ENCODE measurements at regions not wholly inside any gene's neighbourhood (a gene's known extent, or its start where the extent isn't known, plus 50 kb on each side); places are given as distances from the start of the nearest gene placed in this dataset.
A peak's percentile ranks its signal among the peaks of the same experiment; 100 is the strongest.

DNA sequence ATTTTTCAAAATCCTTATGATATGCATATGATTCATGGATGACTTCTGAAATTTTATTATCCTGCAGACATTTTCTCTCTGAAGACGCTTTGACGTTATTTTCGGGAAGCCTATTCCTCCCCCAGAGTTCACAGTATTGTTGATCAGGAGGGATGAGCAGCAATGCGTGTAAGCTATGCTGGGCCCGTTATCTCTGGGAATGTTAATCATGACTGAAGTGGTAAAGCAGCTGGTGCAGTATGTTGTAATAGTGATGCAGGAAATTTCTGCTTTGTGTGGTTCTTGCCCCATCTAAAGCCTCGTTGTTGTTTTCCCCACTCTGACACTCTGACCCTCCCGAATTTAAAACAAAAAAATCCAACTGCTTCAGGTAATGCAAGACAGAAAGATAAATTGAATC is 1797.8 kb upstream of the WWC1 start:
- DNase-seq (ENCODE audit: low read depth) = peak; percentile 9

DNA sequence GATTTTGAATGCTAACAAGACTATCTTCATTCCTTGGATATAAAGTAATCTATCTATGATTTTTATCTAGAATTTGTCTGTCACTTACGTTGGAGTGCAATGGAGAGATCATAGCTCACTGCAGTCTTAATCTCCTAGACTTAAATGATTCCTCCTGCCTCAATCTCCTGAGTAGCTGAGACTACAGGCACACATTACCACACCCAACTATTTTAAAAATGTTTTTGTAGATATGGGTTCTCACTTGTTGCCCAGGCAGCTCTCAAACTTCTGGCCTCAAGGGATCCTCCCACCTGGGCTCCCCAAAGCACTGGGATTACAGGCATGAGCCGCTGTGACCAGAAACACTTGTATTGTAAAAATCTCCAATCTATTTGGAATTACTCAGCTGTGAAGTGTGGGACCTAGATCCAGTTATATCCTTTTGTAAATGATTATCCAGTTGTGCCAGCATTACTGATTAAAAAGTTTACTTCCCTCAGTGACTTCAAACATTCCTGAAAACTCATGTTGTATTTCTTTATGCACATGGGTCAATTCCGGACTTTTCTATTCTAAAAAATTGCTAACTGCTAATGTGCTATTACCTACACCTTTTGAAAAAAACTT is 1793.8 kb upstream of the WWC1 start:
- no peak for DNase-seq (ENCODE audit: low read depth)

DNA sequence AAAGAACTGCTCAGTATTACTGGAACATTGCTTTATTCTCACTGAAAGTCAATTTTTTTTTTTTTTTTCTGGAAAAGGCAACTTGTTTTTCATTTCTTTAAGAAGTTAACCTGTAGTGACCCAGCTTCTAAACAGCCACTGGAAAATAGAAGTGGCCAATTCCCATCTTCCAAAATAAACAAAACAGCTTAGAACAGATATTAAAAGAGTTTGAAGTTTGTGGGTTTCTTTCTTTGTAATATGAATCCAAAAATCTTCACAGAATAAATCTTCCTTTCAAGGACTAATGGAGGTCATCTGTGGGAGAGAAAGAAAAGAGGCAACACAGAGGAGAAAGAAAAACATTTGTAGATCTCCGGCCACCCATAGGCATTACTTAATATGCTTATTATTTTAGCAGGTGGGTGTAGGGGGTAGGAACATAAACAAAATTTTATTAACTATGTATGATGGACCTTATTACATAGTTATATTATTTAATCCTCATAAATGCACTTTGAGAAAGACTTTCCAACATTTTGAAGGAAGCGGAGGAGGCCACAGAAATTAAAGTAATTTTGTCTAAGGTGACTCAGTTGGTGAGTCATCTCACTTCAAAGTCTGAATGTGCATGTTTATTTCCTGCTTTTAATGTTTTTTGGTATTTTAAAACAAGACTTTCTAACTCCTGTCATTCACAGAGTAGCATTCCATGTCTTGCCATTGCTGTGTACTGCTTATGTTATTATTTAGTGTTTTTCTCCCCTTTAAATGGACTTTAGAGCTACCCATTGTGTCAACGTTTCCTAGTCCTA is 1791.8 kb upstream of the WWC1 start:
- DNase-seq (ENCODE audit: low read depth) = peak; percentile 15

DNA sequence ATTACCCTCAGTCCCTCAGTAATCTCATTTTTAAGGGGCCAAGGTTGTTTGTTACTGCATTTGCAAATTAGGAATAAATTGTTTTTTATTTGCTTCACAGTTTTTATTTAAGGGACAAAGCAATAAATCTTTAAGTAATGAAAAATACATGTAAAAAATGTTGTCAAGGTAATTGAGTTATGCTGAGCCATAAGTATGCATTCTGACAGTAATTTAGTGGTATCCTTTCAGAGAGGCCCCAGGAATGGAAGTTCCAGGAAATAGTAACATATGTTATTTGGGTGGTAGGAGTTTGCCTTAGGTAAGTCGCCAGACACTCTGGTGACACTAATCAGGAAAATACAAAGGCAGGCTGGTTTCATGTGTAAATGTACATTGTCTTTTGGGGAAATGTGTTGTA is 1787.9 kb upstream of the WWC1 start:
- no peak for DNase-seq (ENCODE audit: low read depth)

DNA sequence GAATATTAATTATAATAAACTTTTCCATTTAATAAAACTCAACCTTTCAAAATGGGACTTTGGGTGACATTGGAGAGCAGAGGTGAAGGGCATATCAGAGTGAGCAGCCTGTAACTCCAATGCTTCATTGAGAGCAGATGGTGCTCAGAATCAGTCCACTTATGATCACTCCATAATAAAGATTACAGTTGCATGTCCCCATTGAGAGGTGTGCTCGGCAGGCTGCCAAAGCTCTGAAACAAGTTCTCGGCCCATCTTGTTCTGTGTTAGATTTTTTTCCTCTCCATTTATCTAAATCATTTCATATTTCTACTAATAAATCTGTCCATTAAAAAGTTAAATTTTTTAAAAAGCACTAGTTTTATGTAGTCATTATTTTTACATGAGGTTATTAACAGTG is 1786.4 kb upstream of the WWC1 start:
- DNase-seq (ENCODE audit: low read depth) = no peak

DNA sequence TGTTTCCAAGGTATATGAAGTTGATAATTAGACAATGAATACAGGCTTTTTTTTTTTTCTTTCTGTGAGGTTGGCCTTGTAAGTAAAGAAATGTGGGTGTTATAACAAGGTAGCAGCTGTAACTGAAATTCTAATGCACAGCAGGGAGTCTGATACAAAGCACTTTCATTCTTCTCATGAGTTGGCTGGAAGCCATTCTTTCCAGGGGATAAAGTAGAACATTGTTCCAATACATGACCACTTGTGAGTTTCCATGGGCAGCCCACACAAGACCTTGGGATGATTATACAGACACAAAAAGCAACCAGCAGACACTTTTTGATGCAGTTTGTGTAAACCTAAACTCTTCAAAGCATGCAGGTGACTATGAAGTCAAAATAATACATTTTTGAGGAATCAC is 1785.9 kb upstream of the WWC1 start:
- no peak for DNase-seq (ENCODE audit: low read depth)

DNA sequence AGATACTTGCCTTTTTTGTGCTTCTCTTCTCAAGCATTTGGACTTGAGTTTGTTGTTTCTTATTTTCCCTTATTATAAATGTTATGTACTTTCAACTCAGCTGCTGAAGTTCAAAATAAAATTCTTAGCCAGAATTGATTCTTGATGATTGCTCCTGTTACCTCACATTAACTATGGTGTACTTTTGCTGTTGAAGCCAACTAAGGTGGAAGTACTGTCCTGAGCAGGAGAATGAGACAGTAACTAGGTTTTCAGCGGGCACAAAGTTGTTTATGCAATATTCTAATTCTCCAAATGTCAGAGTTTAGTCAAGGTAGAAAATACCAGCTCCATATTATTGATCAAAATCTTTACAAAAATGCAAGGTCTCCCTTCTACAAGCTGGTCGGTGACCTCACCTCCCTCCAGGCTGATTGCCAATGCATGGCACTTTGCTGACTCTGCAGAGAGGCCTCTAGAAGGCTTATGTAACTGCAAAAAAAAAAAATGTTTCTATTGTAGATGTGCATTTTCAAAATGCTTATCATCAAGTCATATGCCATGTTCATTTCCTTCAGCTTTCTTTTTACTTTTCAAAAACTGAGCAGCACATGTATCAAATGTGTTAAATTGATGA is 1783.5 kb upstream of the WWC1 start:
- DNase-seq (ENCODE audit: low read depth) = no peak

DNA sequence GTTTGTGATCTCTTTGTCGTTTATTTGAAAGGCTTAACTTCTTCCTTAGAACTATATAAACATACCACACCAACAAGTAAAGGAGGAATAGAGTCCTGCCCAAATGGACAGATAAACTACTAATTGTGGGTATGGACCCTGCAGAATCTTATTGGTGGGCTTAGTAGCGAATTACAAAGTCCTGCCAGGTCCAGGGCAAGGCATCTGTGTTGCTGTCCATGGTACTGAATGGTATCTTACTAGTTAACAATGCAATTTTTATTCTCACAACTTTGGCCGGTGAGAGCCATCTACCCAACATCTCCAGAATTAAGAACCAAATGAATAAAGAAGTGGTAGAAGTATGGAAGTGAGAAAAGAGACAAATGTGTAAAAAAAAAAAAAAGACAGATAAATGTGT is 1782.4 kb upstream of the WWC1 start:
- peak; percentile 3 for DNase-seq (ENCODE audit: low read depth)

DNA sequence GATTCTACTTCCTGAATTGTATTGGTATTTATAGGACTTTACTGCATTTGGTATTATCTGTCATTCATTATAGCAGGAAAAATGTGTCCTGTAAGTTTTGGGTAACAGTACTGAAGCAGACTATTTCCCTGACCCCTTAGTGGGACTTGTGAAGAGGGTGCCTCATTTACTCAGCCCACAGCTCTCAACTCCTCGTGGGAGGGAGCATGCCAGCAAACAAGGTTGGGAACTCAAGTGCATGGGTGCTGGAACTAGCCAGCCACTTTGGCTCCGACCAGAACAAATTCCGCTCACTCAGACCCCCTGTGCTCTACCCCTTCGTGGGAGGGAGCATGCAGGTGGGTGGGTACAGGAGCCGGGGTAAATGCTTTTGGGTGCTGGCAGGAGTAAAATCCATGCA is 1773.5 kb upstream of the WWC1 start:
- no peak for DNase-seq (ENCODE audit: low read depth)

DNA sequence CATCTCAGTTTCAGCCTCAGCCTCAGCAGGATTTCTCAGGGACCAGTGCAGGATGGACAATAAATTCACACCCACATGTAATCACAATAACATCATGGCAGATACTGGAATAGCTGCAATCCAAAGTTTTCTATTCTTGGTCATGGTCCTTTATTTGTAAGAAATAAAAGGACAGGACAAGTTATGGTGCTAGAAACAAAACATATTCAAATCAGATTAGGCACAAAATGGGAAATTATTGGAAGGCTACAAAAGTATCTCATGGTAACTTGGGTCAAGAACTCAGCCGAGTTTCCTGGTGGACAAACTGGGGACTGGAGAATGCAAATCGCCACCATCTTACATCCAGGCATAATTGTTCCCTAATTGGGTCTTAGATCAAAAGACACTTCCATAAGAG is 1768.2 kb upstream of the WWC1 start:
- no peak for DNase-seq (ENCODE audit: low read depth)

DNA sequence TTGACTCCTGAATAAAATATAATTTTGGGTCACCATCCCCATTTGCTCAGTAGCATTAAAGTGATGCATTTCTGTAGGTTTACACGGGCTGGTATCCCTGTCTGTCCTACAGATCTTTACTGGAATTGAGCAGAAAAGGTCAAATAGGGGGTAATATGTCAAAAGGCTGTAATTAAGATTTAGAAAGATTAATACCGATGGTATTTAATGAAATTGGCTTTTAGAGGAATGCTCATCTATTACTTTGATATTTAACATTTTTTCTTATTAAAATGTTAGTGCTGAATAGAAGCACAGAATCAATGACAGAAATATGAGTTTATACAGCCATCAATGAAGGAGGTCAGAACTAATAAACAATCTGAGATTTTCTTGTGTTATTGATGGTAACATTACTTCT is 1762.2 kb upstream of the WWC1 start:
- DNase-seq (ENCODE audit: low read depth) = no peak

DNA sequence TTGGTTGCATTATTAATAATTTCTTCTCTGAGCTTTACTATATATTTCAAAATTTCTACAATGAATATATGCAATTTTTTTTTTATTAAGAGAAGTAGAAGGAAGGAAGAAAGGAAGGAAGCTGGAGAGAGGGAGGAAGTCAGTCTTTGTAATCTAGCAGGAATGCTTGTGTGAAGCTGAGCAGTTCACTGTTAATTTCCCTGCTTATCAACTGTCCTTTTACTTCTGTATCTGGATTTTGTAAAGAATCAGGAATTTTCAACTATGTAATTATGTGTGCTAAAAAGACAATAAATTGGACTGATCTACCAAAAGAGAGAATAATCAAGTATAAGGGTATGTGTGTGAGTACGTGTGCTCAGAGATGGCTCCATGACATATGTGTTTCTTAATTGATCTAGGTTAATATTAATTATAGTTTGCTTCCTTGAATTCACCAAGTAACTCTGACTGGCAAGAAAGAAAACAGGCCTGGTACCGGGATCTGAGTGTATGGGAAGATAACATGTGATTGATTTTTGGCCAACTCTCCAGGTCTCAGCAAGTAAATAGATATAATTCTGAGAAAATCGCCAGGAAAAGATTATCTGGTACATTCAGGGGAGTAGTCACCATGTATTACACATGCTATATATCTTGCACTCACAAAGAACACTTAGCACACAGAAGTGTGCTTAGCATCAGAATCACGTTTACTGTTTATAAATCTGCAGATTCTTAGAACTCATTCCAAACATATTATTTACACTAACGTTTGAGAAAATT is 1758.8 kb upstream of the WWC1 start:
- DNase-seq (ENCODE audit: low read depth) = no peak

DNA sequence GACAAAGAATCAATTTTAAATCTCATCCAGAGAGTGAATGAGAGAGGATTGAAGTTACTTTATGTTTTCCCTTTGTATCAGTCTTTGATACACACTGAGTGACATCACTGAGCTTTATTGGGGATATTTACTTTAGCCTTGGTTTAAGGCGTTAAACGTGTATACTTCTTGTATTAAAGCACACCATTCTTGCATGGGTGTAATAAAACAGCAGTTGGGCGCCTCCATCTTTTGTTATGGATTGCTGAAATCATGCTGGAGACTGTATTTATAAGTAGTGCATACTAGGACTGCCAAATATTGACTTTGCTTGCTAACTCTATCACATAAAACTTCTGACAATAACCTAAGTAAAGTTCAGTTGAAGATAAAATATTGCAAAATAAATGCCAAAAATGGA is 1755.8 kb upstream of the WWC1 start:
- no peak for DNase-seq (ENCODE audit: low read depth)

DNA sequence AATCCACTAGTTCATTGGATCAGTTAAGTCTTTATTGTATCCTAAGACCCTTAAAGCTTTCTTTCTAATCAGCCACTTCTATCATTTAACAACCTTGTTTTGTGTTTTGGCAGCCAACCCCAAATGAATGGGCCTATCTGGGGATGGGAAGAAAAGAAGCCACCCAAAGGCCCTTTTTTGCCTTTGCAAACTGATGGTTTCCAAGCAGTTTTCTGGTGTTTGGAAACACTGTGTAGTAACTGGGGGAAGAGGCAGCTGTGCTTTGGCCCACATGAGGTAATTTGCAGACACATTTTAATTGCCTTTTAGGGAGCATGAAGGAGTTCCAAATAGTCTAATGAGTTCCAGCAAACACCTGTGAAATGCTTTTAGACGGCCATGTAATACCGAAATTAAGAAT is 1751.3 kb upstream of the WWC1 start:
- DNase-seq (ENCODE audit: low read depth) = no peak

DNA sequence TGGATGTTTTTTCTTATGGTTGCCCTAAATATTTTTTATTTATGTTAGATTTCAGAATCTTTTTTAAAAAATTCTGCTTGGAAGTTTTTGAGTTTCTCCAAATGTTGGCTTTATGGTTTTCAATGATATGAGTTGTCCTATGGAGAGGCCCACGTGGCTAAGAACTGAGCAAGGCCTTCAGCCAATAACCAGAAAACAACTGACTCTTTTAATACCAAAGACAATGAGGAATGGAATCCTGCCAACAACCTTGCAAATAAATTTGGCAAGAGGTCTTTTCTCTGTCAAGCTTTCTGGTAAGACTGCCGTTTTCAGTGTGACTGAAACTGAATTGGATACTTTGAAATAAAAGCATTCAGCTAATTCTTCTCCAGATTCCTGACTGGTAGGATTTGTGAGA is 1740.1 kb upstream of the WWC1 start:
- no peak for DNase-seq (ENCODE audit: low read depth)

DNA sequence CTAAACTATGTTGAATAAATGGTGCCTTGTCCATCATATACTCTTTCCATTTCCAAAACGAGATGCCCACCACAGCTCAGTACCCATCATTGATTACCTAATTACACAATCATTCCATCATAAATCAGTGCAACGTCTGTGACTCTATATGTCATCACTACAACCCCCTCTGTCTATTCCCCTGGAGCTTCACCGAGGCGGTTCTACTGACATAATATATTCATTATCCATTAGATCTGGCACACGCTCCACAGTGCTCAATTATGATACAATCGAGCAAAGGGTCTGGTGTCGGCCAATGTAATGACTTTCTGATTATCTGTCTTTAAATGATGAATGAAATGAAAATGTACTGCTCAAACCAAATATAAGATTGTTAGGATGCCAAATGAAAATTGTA is 1737.7 kb upstream of the WWC1 start:
- DNase-seq (ENCODE audit: low read depth) = no peak

DNA sequence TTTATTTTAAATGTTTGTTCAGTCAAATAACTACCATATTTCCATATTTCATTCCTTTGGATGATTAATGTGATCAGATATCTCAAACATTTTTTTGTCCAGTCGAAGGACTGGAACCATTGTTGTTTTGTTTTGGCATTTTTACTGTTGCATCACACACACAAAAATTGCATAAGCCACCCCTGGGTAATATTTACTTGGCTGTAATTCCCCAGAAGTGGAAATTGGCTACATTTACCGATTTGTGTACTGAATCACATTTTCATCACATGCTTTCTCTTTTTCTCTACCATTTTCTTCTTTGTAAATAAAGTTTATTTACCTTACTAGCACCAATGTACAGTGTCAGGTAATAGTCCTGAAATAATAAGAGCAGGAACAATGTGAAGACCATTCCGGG is 1729.7 kb upstream of the WWC1 start:
- no peak for DNase-seq (ENCODE audit: low read depth)

DNA sequence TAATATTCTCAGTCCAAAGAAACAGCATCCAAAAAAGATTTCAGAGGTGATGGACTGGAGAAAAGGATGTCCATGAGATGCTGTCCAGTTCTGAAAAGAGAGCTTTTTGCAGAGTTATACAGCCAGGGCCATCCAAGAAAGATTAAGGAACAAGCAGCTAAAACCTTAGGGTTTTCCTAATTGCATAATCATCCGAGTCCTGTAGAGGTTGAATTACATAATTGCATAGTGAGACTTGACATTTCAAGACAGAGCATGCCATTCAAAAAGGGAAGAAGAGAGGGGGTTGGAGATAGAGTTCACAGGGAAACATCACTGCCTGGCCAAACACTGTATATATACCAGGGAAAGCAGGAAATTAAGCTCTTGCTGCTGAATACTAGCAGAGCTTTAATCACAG is 1729.2 kb upstream of the WWC1 start:
- no peak for DNase-seq (ENCODE audit: low read depth)

DNA sequence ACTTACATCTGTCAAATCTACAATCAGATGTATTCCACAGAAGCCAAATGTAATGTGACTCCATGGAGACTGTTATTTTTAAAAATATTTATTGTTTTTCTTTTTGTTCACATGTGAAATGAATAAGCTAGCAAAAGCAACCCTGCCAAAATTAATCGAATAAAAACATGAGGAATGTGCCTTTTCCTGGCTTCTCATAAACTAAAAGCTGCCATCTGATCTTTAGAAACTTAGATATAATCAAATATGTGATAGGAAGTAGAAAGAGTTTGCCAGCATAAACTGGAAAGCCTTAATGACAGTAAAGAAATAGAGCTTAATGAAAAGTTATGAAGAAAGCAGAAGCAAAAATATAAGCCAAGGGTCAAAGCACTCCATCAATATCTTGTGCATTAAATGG is 1724.7 kb upstream of the WWC1 start:
- no peak for DNase-seq (ENCODE audit: low read depth)

DNA sequence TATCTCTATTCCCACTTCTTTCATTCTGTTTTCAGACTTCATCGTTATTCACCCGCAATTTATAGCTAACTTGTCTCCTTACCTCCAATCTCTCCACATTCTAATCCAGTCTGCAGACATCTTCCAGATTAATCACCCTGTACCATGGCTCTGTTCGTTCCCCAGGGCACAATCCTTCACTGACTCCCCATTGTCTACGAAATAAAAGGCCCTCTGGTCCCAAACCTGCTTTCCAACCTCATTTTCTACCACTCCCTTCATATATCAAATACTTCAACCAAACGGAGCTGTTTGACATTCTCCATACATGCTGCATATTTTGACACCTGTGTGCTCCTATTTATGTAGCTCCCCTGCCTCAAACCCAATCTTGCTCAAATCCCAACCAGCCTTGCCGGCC is 1720.6 kb upstream of the WWC1 start:
- no peak for DNase-seq (ENCODE audit: low read depth)

DNA sequence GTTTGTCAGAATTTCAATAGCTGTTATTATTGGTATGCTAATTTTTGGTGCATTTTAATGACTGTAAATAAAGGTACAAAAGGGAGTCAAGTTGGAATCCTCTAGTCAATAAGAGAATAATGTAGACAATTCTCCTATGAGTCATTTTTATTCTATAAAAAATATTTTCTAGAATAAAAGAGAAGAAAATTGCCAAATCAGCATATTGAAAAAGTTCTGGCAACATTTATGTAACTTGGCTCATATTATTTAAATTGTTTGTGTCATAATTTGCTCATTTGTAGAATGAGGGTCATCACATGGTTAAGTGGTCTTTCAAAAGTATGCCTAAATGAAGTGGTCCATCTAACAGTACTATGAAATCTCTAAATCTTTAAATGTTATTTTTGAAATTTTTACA is 1719.8 kb upstream of the WWC1 start:
- no peak for DNase-seq (ENCODE audit: low read depth)

DNA sequence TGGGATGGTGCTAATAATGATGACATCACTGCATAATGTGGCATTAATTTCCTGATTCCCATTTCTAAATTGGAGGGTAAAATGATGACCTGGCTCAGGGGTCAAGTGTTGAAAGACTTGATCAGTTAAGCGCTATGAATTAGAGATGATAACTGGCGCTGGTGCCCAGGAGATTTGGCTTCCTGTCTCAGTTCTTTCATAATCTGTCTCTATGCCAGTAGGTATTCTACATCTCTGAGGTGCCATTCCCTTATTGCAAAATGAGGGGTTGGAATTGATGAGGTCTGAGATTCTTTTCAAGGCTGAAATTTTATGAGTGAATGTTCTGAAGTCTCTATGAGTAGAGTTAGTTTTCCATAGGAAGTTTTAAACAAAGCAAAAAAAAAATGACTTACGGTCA is 1715.1 kb upstream of the WWC1 start:
- DNase-seq (ENCODE audit: low read depth) = no peak

DNA sequence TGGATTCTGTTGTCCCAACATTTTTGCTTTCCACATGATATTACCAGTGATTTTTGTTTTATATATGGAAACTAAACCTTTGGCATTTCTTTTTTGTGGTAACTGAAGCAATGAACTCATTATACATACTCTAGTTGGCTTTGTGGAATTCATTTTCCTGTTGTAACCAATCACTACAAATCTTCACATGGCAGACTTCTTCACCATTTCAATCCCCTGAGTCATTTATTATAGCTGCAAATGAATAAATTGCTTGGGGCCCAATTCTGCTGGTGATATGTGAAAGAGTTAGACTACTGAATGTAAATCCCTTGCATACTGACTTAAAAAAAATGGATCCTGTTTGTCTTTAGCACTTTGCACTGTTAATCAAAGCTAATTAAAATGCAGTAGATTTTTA is 1709.6 kb upstream of the WWC1 start:
- peak; percentile 4 for DNase-seq (ENCODE audit: low read depth)

Measured in RPMI7951 (cell line).